SK-N-SH (cell line): ENCODE measurements at regions not wholly inside any gene's neighbourhood (a gene's known extent, or its start where the extent isn't known, plus 50 kb on each side); places are given as distances from the start of the nearest gene placed in this dataset.

Source experiments
- CTCF ChIA-PET: fragments of 300-600, 350-600 bp; formaldehyde crosslinking; extraction: SDS; loops from one replicate; lab custom pipeline; 2021; lab: Yijun Ruan, JAX
- POLR2A ChIA-PET: fragments of 350-600 bp; sonication (Branson Sonifier 250); formaldehyde crosslinking; extraction: SDS; loops from one replicate; lab custom pipeline; 2020; ENCODE audit warnings: antibody characterized with exemption, inconsistent platforms; lab: Yijun Ruan, JAX
- DNase-seq: peaks from one replicate; pipeline ENCODE4 v3.0.0; 2012
- H2AFZ ChIP-seq: fragments of 200-600 bp; sonication (generic); 2 replicates; pipeline ENCODE4 v1.8.1; 2016; ENCODE audit warnings: antibody characterized with exemption, mild to moderate bottlenecking, low read depth
- H3F3A ChIP-seq: fragments of 200-600 bp; sonication (generic); replicated peaks from 2 replicates; pipeline ENCODE3; 2016; ENCODE audit warnings: antibody characterized with exemption, mild to moderate bottlenecking; ENCODE audit not compliant: insufficient read depth
- H3K27ac ChIP-seq, 2 experiments: fragments of 200-500 bp in 1 of 2; fragments of 200-600 bp in 1 of 2; sonication (Bioruptor generic) in 1 of 2; sonication (generic), shearing (Covaris generic) in 1 of 2; 2 replicates each; pipeline versions ENCODE4 v1.5.1 to v1.6.1; 2014 to 2016; ENCODE audit warnings: low read depth in 2 of 2, inconsistent platforms in 1 of 2, low read length in 1 of 2, mild to moderate bottlenecking in 1 of 2, mixed read lengths in 1 of 2
- H3K27me3 ChIP-seq: fragments of 200-600 bp; sonication (generic), shearing (Covaris generic); 2 replicates; pipeline ENCODE4 v1.6.1; 2016; ENCODE audit warnings: mixed run types; ENCODE audit not compliant: insufficient read depth
- H3K36me3 ChIP-seq, 2 experiments: fragments of 200-500 bp in 1 of 2; fragments of 200-600 bp in 1 of 2; sonication (Bioruptor generic) in 1 of 2; sonication (generic) in 1 of 2; replicated peaks in 1 of 2; 2 replicates each; pipeline versions ENCODE3 to v1.5.1; 2014 to 2016; ENCODE audit warnings: low read length in 1 of 2, mild to moderate bottlenecking in 1 of 2; ENCODE audit not compliant: insufficient read depth in 2 of 2, control insufficient read depth in 1 of 2
- H3K4me1 ChIP-seq, 2 experiments: fragments of 200-500 bp in 1 of 2; fragments of 200-600 bp in 1 of 2; sonication (Bioruptor generic) in 1 of 2; sonication (generic), shearing (Covaris generic) in 1 of 2; 2 replicates each; pipeline versions ENCODE4 v1.5.1 to v1.6.1; 2014 to 2016; ENCODE audit warnings: low read depth in 1 of 2, low read length in 1 of 2, mixed run types in 1 of 2; ENCODE audit not compliant: insufficient read depth in 2 of 2, control insufficient read depth in 1 of 2
- H3K4me2 ChIP-seq: fragments of 200-600 bp; sonication (generic), shearing (Covaris generic); 2 replicates; pipeline ENCODE4 v1.6.1; 2017; ENCODE audit warnings: mixed run types
- H3K4me3 ChIP-seq, 2 experiments: fragments of 200-500 bp in 1 of 2; fragments of 200-600 bp in 1 of 2; sonication (Bioruptor generic) in 1 of 2; sonication (generic), shearing (Covaris generic) in 1 of 2; 2 replicates each; pipeline versions ENCODE4 v1.5.1 to v1.8.1; 2014 to 2016; ENCODE audit warnings: low read depth in 2 of 2, inconsistent platforms in 1 of 2, low read length in 1 of 2, mild to moderate bottlenecking in 1 of 2, mixed read lengths in 1 of 2, moderate library complexity in 1 of 2
- H3K79me2 ChIP-seq: fragments of 200-600 bp; sonication (generic); 2 replicates; pipeline ENCODE4 v1.8.1; 2017; ENCODE audit warnings: mild to moderate bottlenecking; ENCODE audit not compliant: insufficient read depth
- H3K9ac ChIP-seq: fragments of 200-600 bp; sonication (generic); 2 replicates; pipeline ENCODE4 v1.6.1; 2017; ENCODE audit warnings: mixed run types
- H3K9me2 ChIP-seq: fragments of 200-600 bp; sonication (generic); 2 replicates; pipeline ENCODE4 v1.6.1; 2017; ENCODE audit warnings: mixed run types
- H3K9me3 ChIP-seq: fragments of 200-600 bp; sonication (generic); 2 replicates; pipeline ENCODE4 v1.6.1; 2017; ENCODE audit warnings: mixed run types, mild to moderate bottlenecking, moderate library complexity
- H4K20me1 ChIP-seq: fragments of 200-600 bp; sonication (generic); 2 replicates; pipeline ENCODE4 v1.6.1; 2017; ENCODE audit warnings: mild to moderate bottlenecking, mixed run types; ENCODE audit not compliant: insufficient read depth
- CHD2 ChIP-seq: fragments of 150-350 bp; IDR thresholded peaks from 2 replicates; pipeline ENCODE4 v1.6.1; 2018; ENCODE audit warnings: low read length; ENCODE audit not compliant: partially characterized antibody
- ELF1 ChIP-seq: IDR thresholded peaks from 2 replicates; pipeline ENCODE4 v1.4.0; 2012
- EZH2phosphoT487 ChIP-seq: fragments of 200-600 bp; sonication (generic); IDR thresholded peaks from 2 replicates; pipeline ENCODE4 v1.6.1; 2017; ENCODE audit warnings: low read depth, mixed run types, mild to moderate bottlenecking, antibody characterized with exemption, moderate library complexity, borderline replicate concordance
- IRF3 ChIP-seq: fragments of 150-350 bp; IDR thresholded peaks from 2 replicates; pipeline ENCODE4 v1.6.1; 2016; ENCODE audit warnings: mild to moderate bottlenecking, low read depth, low read length
- JUND ChIP-seq: IDR thresholded peaks from 2 replicates; pipeline ENCODE4 v1.4.0; 2012
- MEF2A ChIP-seq: IDR thresholded peaks from 2 replicates; pipeline ENCODE4 v1.4.0; 2012; ENCODE audit warnings: low read depth, borderline replicate concordance
- NRF1 ChIP-seq: IDR thresholded peaks from 2 replicates; pipeline ENCODE4 v1.6.1; 2012; ENCODE audit warnings: low read depth, mild to moderate bottlenecking, low read length
- POLR2AphosphoS5 ChIP-seq: IDR thresholded peaks from 2 replicates; pipeline ENCODE4 v1.6.1; 2012; ENCODE audit warnings: low read depth, low read length
- REST ChIP-seq: IDR thresholded peaks from 2 replicates; pipeline ENCODE4 v1.6.1; 2012; ENCODE audit warnings: mild to moderate bottlenecking, low read depth, low read length, moderate library complexity
- RFX5 ChIP-seq: IDR thresholded peaks from 2 replicates; pipeline ENCODE4 v1.6.1; 2012; ENCODE audit warnings: mild to moderate bottlenecking, improper control_type of control experiment, low read length
- RXRA ChIP-seq: IDR thresholded peaks from 2 replicates; pipeline ENCODE4 v1.4.0; 2012; ENCODE audit warnings: low read depth, mild to moderate bottlenecking, borderline replicate concordance
- SIN3A ChIP-seq: IDR thresholded peaks from 2 replicates; pipeline ENCODE4 v1.6.1; 2012; ENCODE audit warnings: low read depth, mild to moderate bottlenecking, low read length, moderate library complexity, borderline replicate concordance
- SMC3 ChIP-seq: IDR thresholded peaks from 2 replicates; pipeline ENCODE4 v1.6.1; 2012; ENCODE audit warnings: low read depth, low read length, improper control_type of control experiment
- TCF12 ChIP-seq: IDR thresholded peaks from 2 replicates; pipeline ENCODE4 v1.4.0; 2012
- USF1 ChIP-seq: IDR thresholded peaks from 2 replicates; pipeline ENCODE4 v1.4.0; 2012; ENCODE audit warnings: low read depth, borderline replicate concordance
- USF2 ChIP-seq: fragments of 150-350 bp; IDR thresholded peaks from 2 replicates; pipeline ENCODE4 v1.6.1; 2017; ENCODE audit warnings: antibody characterized with exemption, low read length, low read depth, borderline replicate concordance
- ZBTB33 ChIP-seq: IDR thresholded peaks from 2 replicates; pipeline ENCODE4 v1.4.0; 2012; ENCODE audit warnings: low read depth, borderline replicate concordance
- WGBS: methylation state at CpG from one replicate; pipeline ENCODE4 v1.1.6; 2017; ENCODE audit warnings: low lambda C conversion rate; 5-methylcytosine and 5-hydroxymethylcytosine counted together

GRCh38 chr21:39118604-39119215, 64.5 kb downstream of the PSMG1 start:
- Histone ChIP-seq H3K27ac (no peak overlapping the region), H2AFZ (no peak overlapping the region), H3F3A (peaks cover 5% of the 10 kb centered on the region), H3K4me1 (no peaks in the 10 kb centered on the region; a peak in 1 of 4 replicates), H3K9me2 (no peaks in the 10 kb centered on the region), H3K9ac (no peak overlapping the region), H3K27me3 (no peaks in the 10 kb centered on the region), H3K4me2 (no peak overlapping the region), H3K4me3 (no peak overlapping the region), H3K79me2 (no peaks in the 10 kb centered on the region), H3K36me3 (no peaks in the 10 kb centered on the region), H4K20me1 (no peaks in the 10 kb centered on the region), H3K9me3 (no peaks in the 10 kb centered on the region)
- CTCF ChIA-PET = interaction anchor here (1.0 kb wide), 1 partner anchor 384 kb away, joined by 4 read pairs; no protein-coding TSS in a partner anchor
- DNase-seq = no peak
- 94% methylated on average over 2 of the region's 8 CpGs for WGBS
- POLR2A ChIA-PET = interaction anchor here (1.2 kb wide), 1 partner anchor 317 kb away, joined by 3 read pairs; no protein-coding TSS in a partner anchor
- TF ChIP-seq POLR2AphosphoS5 (no peak), REST (no peak), SMC3 (no peak), EZH2phosphoT487 (no peak), RXRA (no peak), RFX5 (no peak), USF2 (no peak)

- CTCF ChIA-PET = interaction anchor here (1.3 kb wide), 1 partner anchor 7 kb away, joined by 4 read pairs; no protein-coding TSS in a partner anchor
- no peak for TF ChIP-seq NRF1
- TF ChIP-seq MEF2A = no peak
- no peak for TF ChIP-seq JUND
- no peak for TF ChIP-seq EZH2phosphoT487
- no peak for TF ChIP-seq USF2
- TF ChIP-seq ELF1 = no peak
- no peak for TF ChIP-seq IRF3
- no peak for TF ChIP-seq TCF12
- no peak for TF ChIP-seq USF1
- no peak for TF ChIP-seq ZBTB33
- no peak for TF ChIP-seq CHD2
- TF ChIP-seq SIN3A = no peak
These were observed 65.2 kb downstream of the PSMG1 start for GRCh38 chr21:39118061-39118460.

More at GRCh38 chr21:39118061-39118460, 65.2 kb downstream of the PSMG1 start:
- no peak overlapping the region for H3K4me3 ChIP-seq
- H3K27me3 ChIP-seq = no peaks in the 10 kb centered on the region
- no peak overlapping the region for H3K27ac ChIP-seq
- no peak overlapping the region for H3K4me2 ChIP-seq
- no peaks in the 10 kb centered on the region for H3K9me2 ChIP-seq
- H3K9ac ChIP-seq = no peak overlapping the region
- peaks cover 5% of the 10 kb centered on the region for H3F3A ChIP-seq
- 88% methylated on average over 10 of the region's 10 CpGs for WGBS
- H3K36me3 ChIP-seq = no peaks in the 10 kb centered on the region
- no peak overlapping the region for H2AFZ ChIP-seq
- H3K9me3 ChIP-seq = no peaks in the 10 kb centered on the region
- no peaks in the 10 kb centered on the region for H4K20me1 ChIP-seq
- POLR2A ChIA-PET = no interaction called here
- H3K79me2 ChIP-seq = no peaks in the 10 kb centered on the region
- no peaks in the 10 kb centered on the region; a peak in 1 of 4 replicates for H3K4me1 ChIP-seq
- no peak for DNase-seq
